GM12875 (cell line): ENCODE measurements at regions not wholly inside any gene's neighbourhood (a gene's known extent, or its start where the extent isn't known, plus 50 kb on each side); places are given as distances from the start of the nearest gene placed in this dataset.

ENCODE experiments used
- H3K4me3 ChIP-seq: one replicate; pipeline ENCODE4 v1.5.1; 2011; ENCODE audit warnings: low read depth, low read length, control low read depth
- TF ChIP-seq, protein P1 (sequence below): IDR thresholded peaks from 2 replicates; pipeline ENCODE4 v1.5.1; 2011; ENCODE audit warnings: low read depth, mild to moderate bottlenecking, control low read depth, inconsistent platforms, low read length, moderate library complexity, borderline replicate concordance; ENCODE audit not compliant: insufficient read depth

DNA sequence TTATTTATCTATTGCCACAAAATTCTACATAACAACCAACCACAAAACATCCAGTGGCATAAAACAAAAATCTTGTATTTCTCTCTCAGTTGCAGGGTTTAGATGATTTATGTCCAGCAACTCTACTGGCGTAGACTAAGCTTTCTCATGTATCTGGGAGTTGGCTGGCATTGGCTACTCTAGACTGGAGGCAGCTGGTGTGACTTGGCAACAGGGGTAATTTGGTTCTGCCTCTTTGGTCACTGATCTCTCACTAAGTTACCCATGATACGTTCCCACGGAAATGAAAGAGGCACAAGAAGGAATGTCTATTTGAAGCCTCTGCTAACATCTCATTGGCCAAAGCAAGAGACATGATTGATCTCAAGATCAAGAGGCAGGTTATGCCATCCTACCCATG is 144.0 kb downstream of the HS3ST3B1 start:
- no peak overlapping the region for H3K4me3 ChIP-seq
- TF ChIP-seq, protein P1, sequence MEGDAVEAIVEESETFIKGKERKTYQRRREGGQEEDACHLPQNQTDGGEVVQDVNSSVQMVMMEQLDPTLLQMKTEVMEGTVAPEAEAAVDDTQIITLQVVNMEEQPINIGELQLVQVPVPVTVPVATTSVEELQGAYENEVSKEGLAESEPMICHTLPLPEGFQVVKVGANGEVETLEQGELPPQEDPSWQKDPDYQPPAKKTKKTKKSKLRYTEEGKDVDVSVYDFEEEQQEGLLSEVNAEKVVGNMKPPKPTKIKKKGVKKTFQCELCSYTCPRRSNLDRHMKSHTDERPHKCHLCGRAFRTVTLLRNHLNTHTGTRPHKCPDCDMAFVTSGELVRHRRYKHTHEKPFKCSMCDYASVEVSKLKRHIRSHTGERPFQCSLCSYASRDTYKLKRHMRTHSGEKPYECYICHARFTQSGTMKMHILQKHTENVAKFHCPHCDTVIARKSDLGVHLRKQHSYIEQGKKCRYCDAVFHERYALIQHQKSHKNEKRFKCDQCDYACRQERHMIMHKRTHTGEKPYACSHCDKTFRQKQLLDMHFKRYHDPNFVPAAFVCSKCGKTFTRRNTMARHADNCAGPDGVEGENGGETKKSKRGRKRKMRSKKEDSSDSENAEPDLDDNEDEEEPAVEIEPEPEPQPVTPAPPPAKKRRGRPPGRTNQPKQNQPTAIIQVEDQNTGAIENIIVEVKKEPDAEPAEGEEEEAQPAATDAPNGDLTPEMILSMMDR, result no peak

DNA sequence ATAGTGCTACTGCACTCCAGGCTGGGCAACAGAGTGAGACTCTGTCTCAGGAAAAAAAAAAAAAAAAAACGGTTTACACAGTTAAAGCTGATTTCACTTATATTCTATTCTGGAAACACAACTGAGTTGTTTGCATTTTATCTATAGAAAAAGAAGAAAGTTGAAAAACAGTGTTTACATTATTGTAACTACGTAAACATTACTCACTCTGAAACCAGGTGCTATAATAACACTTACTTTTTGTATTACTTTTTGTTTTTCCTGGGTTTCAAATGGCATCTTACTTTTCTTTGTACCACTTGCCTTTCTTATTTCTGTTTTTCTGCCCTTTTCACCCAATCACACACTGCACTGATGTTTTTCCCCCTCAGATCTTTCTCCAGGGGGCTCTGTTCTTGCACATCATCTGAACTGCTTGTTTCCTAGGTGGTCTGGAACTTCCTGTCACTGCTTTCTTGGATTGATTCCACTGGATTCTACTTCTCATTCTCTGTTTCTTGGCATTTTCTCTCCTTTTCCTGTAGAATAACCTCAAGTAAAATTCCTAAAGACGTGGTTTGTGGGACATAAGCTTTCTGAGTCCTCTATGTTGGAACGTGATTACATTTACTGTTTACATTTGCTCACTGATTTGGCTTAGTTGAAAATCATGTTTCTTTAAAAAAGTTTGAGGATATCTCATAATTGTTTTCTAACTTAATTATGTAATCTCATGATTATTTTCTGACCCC is 142.1 kb downstream of the HS3ST3B1 start:
- no peak overlapping the region for H3K4me3 ChIP-seq
- TF ChIP-seq, protein P1, result no peak

GRCh38 chr17:14437176-14437575 is 136.3 kb downstream of the HS3ST3B1 start:
- TF ChIP-seq, protein P1, result no peak
- H3K4me3 ChIP-seq, result no peak overlapping the region

GRCh38 chr17:14436266-14436665 is 135.4 kb downstream of the HS3ST3B1 start:
- no peak overlapping the region for H3K4me3 ChIP-seq
- TF ChIP-seq, protein P1, result no peak

DNA sequence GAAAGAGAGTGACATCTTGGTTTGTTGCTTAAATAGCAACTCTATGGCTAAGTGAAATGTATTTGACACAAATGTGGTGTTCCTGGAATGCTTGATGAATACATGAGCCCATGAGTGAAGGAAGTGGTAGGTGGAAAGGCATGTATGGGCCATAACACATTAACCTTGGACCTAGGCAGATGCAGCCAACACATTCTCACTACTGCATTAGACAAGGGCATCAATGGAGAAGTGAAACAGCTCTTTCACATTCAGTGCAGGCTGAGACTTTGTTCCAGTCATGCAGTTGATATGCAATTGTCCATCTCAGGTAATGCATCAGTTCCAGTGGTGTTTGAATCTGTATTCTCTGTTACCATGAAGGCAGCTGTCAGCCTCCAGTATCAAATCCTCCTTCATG is 133.6 kb downstream of the HS3ST3B1 start:
- TF ChIP-seq, protein P1, result no peak
- H3K4me3 ChIP-seq, result no peak overlapping the region

DNA sequence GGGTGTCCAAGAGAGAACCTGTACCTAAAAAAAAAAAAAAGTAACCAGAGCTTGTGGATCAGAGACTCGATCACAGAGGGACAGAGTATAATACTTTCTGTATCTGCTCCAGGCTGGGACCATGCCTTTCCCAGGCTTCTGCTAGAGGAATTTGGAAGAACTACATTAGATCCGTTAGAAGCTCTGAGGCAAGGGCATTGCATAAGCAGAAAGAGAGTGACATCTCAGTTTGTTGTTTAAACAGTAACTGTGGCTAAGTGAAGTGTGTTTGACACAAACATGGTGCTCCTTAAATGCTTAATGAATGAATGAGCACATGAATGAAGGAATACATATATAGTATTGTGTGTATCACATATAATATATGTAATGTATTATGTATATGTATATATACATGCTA is 131.2 kb downstream of the HS3ST3B1 start:
- TF ChIP-seq, protein P1, result no peak
- H3K4me3 ChIP-seq, result no peak overlapping the region

DNA sequence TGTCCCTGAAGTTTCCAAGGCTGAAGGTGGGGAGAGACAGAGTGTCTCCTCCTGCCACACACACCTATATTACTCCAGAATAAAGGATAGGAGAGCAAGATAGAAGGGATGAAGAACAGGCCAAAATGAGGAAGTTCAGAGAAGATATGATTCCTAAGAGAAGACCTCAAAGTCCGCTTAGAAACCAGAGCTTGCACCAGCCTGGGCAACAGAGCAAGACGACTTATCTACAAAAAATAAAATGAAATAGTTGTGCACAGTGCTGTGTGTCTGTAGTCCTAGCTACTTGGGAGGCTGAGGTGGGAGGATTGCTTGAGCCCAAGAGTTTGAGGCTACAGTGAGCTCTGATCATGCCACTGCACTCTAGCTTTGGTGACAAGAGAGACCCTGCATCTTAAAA is 128.2 kb downstream of the HS3ST3B1 start:
- H3K4me3 ChIP-seq, result no peak overlapping the region
- TF ChIP-seq, protein P1, result no peak
